Vagina (tissue), 2 donors: ENCODE measurements at regions not wholly inside any gene's neighbourhood (a gene's known extent, or its start where the extent isn't known, plus 50 kb on each side); places are given as distances from the start of the nearest gene placed in this dataset.

Source experiments
- POLR2AphosphoS5 ChIP-seq, 2 donors: sonication (generic); formaldehyde crosslinking; IDR thresholded peaks; one replicate each; pipeline ENCODE4 v1.9.0; 2017; ENCODE audit warnings: antibody characterized with exemption in 2 of 2, mild to moderate bottlenecking in 2 of 2, low read depth in 1 of 2; ENCODE audit not compliant: insufficient read depth in 1 of 2
- TF ChIP-seq, protein P1 (sequence below), 3 experiments: fragments of 450-650 bp in 2 of 3; fragments of 200-600 bp in 1 of 3; sonication (generic) in 1 of 3; IDR thresholded peaks; one replicate each; pipeline ENCODE4 v1.5.1; 2017 to 2019; ENCODE audit warnings: antibody characterized with exemption in 3 of 3, mild to moderate bottlenecking in 2 of 3, moderate library complexity in 2 of 3

- TF ChIP-seq, protein P1, sequence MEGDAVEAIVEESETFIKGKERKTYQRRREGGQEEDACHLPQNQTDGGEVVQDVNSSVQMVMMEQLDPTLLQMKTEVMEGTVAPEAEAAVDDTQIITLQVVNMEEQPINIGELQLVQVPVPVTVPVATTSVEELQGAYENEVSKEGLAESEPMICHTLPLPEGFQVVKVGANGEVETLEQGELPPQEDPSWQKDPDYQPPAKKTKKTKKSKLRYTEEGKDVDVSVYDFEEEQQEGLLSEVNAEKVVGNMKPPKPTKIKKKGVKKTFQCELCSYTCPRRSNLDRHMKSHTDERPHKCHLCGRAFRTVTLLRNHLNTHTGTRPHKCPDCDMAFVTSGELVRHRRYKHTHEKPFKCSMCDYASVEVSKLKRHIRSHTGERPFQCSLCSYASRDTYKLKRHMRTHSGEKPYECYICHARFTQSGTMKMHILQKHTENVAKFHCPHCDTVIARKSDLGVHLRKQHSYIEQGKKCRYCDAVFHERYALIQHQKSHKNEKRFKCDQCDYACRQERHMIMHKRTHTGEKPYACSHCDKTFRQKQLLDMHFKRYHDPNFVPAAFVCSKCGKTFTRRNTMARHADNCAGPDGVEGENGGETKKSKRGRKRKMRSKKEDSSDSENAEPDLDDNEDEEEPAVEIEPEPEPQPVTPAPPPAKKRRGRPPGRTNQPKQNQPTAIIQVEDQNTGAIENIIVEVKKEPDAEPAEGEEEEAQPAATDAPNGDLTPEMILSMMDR (IDR thresholded peaks at IDR 0.05), result no peak
- no peak for TF ChIP-seq POLR2AphosphoS5 (IDR thresholded peaks at IDR 0.05; ENCODE audit: insufficient read depth in 1 of 2, low read depth in 1 of 2)
Measured at GRCh38 chr1:212221801-212222200, 63.4 kb upstream of the PPP2R5A start.
